ENCODE measurements at regions not wholly inside any gene's neighbourhood (a gene's known extent, or its start where the extent isn't known, plus 50 kb on each side); places are given as distances from the start of the nearest gene placed in this dataset.

DNA sequence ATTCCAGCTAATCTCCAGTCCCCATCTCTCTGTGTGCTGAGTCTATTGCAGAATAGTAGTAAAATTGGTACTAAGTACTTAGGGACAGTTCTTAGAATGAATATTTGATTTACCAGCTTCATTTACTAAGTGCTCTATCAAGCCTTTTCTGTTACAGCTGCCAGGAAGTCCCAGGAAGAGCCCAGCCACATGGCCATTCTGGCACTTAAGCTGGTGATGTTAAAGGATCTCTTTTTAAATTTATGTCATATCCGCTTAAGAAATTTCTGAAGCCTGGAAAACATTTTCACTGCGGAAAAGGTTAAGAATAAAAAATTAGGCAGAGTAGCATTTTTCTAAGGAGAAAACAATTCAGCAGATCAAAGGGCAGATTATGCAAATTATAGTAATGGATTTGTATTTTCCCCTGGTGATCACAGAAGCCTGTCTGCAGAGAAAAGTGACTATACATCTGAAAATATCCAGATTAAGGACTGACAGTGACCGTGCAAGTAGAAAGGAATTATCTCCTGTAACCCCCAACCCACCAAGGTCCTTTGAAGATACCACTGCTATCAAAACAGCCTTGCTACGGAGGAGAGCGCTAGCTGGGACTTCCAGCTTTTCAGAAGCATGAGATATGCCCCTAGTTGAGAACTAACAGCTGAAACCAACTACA, 260.8 kb downstream of the SH3BP4 start:
- Histone ChIP-seq H3K4me3 (ENCODE audit: low read depth, low read length) (no peak overlapping the region), H3K27me3 (ENCODE audit: control insufficient read depth, insufficient read depth, low read length) (no peaks in the 10 kb centered on the region), H3K36me3 (ENCODE audit: control insufficient read depth, insufficient read depth, low read length) (no peaks in the 10 kb centered on the region)
- TF ChIP-seq, protein P1, sequence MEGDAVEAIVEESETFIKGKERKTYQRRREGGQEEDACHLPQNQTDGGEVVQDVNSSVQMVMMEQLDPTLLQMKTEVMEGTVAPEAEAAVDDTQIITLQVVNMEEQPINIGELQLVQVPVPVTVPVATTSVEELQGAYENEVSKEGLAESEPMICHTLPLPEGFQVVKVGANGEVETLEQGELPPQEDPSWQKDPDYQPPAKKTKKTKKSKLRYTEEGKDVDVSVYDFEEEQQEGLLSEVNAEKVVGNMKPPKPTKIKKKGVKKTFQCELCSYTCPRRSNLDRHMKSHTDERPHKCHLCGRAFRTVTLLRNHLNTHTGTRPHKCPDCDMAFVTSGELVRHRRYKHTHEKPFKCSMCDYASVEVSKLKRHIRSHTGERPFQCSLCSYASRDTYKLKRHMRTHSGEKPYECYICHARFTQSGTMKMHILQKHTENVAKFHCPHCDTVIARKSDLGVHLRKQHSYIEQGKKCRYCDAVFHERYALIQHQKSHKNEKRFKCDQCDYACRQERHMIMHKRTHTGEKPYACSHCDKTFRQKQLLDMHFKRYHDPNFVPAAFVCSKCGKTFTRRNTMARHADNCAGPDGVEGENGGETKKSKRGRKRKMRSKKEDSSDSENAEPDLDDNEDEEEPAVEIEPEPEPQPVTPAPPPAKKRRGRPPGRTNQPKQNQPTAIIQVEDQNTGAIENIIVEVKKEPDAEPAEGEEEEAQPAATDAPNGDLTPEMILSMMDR (IDR thresholded peaks at IDR 0.05; ENCODE audit: insufficient read depth, low read length, poor library complexity, severe bottlenecking) = no peak
- DNase-seq (ENCODE audit: low read depth) = no peak

DNA sequence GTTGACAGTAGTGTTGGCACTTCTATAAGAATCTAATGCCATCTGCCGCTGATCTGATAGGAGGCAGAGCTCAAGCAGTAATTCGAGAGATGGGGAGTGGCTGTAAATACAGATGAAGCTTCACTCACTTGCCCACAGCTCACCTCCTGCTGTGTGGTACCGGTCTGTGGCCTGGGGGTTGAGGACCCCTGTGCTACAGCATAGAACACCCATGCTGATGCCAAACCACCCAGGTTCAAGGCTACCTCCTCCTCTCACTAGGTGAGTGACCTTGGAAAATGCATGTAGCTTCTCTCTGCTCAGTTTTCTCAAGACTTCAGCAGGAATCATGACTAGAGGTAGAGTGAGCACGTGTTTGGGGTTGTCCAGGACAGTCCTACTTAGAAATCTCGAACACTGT, 263.4 kb downstream of the SH3BP4 start:
- DNase-seq (ENCODE audit: low read depth) = no peak
- H3K4me3 ChIP-seq (ENCODE audit: low read depth, low read length) = no peak overlapping the region
- H3K36me3 ChIP-seq (ENCODE audit: control insufficient read depth, insufficient read depth, low read length) = no peaks in the 10 kb centered on the region
- no peaks in the 10 kb centered on the region for H3K27me3 ChIP-seq (ENCODE audit: control insufficient read depth, insufficient read depth, low read length)
- TF ChIP-seq, protein P1 (IDR thresholded peaks at IDR 0.05; ENCODE audit: insufficient read depth, low read length, poor library complexity, severe bottlenecking) = no peak

DNA sequence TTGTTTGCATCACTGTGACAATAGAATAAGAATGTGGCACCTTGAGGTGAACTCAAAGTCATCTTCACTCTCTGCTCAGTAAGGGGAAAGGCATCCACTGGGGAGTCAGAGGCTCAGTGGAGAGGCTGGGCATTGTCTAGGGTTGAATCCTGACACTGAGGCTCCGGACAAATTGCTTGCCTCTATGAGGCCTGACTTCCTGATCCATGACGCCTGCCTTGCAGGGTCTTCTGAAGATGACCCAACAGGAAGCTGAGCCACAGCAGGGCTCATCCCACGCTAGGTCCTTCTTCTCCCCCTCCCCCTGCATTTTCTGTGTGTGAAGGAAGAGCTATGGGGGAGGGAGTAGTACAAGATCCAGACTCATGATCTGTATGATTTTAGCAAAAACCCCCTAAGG, 265.1 kb downstream of the SH3BP4 start:
- DNase-seq (ENCODE audit: low read depth) = no peak
- Histone ChIP-seq H3K27me3 (ENCODE audit: control insufficient read depth, insufficient read depth, low read length) (no peaks in the 10 kb centered on the region), H3K36me3 (ENCODE audit: control insufficient read depth, insufficient read depth, low read length) (no peaks in the 10 kb centered on the region), H3K4me3 (ENCODE audit: low read depth, low read length) (no peak overlapping the region)
- TF ChIP-seq, protein P1 (IDR thresholded peaks at IDR 0.05; ENCODE audit: insufficient read depth, low read length, poor library complexity, severe bottlenecking) = no peak

DNA sequence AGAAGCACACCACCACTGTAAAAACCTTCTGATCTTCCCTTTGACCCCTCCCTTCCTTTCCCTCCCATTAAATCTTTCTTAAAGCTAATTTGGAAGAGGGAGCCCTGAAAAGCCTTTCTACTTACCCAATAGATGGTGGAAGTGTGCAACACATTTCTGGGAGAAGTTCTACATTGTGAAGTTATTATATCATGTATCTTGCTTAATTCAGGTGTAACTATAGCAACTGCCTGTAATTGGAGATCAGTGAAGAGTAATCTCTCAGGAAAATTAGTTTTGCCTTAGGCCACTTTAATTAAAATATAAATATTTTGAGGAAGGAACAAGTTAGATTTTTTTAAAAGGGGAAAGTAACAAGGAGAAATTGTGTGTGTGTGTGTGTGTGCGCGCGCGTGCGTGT, 266.0 kb downstream of the SH3BP4 start:
- no peak overlapping the region for H3K4me3 ChIP-seq (ENCODE audit: low read depth, low read length)
- no peaks in the 10 kb centered on the region for H3K27me3 ChIP-seq (ENCODE audit: control insufficient read depth, insufficient read depth, low read length)
- TF ChIP-seq, protein P1 (IDR thresholded peaks at IDR 0.05; ENCODE audit: insufficient read depth, low read length, poor library complexity, severe bottlenecking) = no peak
- no peaks in the 10 kb centered on the region for H3K36me3 ChIP-seq (ENCODE audit: control insufficient read depth, insufficient read depth, low read length)
- no peak for DNase-seq (ENCODE audit: low read depth)

DNA sequence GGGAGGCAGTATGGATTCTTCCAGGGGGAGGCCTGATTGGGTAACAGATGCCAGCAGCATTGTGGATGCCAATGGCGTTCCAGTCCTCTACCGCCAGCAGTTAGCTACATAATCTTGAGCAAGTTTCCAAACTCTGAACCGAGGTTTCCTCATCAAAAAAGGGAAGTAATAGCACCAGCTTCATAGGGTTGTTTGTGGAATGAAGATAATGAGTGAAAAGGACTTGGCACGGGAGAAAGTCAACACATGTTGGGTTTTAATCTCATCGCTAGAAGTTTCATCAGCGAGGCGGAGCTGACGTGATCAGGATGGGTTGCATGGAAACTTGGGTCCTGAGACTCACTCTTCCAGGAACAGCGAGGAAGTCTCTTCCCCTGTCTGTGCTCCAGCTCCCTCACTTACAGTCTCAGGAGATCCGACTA, 266.7 kb downstream of the SH3BP4 start:
- Histone ChIP-seq H3K4me3 (ENCODE audit: low read depth, low read length) (no peak overlapping the region), H3K36me3 (ENCODE audit: control insufficient read depth, insufficient read depth, low read length) (no peaks in the 10 kb centered on the region), H3K27me3 (ENCODE audit: control insufficient read depth, insufficient read depth, low read length) (no peaks in the 10 kb centered on the region)
- TF ChIP-seq, protein P1 (IDR thresholded peaks at IDR 0.05; ENCODE audit: insufficient read depth, low read length, poor library complexity, severe bottlenecking) = no peak
- DNase-seq (ENCODE audit: low read depth) = no peak

DNA sequence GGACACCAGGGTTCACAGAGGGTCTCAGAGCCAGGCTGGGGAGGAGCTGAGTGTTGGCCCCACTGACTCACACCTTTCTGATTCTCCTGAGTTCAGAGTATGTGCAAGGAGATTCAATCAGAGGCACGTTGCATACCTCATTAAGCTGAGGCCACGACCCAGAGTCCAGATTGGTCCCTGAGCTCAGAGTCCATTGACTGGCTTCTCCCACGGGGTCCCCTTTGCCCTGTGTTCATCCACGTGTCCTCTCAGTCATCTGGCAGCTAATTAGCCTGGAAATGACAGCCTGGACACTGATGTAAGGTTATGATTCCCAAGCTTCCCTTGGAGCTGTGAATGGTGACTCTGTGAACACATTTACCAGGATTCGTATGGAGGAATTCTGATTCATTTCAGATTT, 267.2 kb downstream of the SH3BP4 start:
- TF ChIP-seq, protein P1 (IDR thresholded peaks at IDR 0.05; ENCODE audit: insufficient read depth, low read length, poor library complexity, severe bottlenecking) = no peak
- no peak overlapping the region for H3K4me3 ChIP-seq (ENCODE audit: low read depth, low read length)
- H3K27me3 ChIP-seq (ENCODE audit: control insufficient read depth, insufficient read depth, low read length) = no peaks in the 10 kb centered on the region
- no peak for DNase-seq (ENCODE audit: low read depth)
- no peaks in the 10 kb centered on the region for H3K36me3 ChIP-seq (ENCODE audit: control insufficient read depth, insufficient read depth, low read length)

Measured in kidney epithelial cell (primary cell).